ENCODE measurements at regions not wholly inside any gene's neighbourhood (a gene's known extent, or its start where the extent isn't known, plus 50 kb on each side); places are given as distances from the start of the nearest gene placed in this dataset.

DNA sequence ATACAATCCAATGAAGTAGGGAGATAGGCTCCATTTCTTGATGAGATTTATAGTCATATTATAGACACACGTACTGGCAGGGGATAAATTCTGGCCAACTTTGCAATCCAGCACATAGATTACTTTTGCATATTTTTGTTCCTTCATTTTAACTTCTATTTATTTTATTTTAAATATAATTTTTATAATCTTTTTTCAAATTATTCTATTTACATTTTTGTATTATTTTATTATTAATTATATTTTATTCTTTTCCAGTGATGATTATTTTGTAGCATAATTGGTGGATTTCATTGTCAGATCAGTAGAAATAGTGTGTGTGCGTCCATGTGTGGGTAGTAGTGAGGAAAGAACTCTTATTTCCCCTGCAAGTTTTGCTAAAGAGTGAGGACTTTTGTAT, 980.1 kb upstream of the TYRP1 start:
- Histone ChIP-seq H3K9me3 (replicated peaks; ENCODE audit: control insufficient read depth, insufficient read depth, low read length) (peaks cover 2% of the 10 kb centered on the region), H3K27ac (ENCODE audit: insufficient read depth, low read depth, low read length) (no peak overlapping the region), H3K36me3 (ENCODE audit: control insufficient read depth in 2 of 2, extremely low read depth in 1 of 2, insufficient read depth in 2 of 2, low read length in 2 of 2) (no peaks in the 10 kb centered on the region), H3K9ac (replicated peaks; ENCODE audit: extremely low read depth, insufficient read depth, low read length) (no peak overlapping the region), H2AFZ (ENCODE audit: low read depth, low read length) (no peak overlapping the region), H3K4me2 (ENCODE audit: insufficient read depth, low read length) (no peak overlapping the region), H3K4me1 (ENCODE audit: control insufficient read depth, extremely low read depth, insufficient read depth, low read length) (no peaks in the 10 kb centered on the region), H3K27me3 (ENCODE audit: control insufficient read depth in 2 of 2, insufficient read depth in 2 of 2, low read length in 2 of 2) (no peaks in the 10 kb centered on the region), H3K9me1 (replicated peaks; ENCODE audit: control insufficient read depth, extremely low read depth, insufficient read depth, low read length) (no peaks in the 10 kb centered on the region), H3K79me2 (ENCODE audit: control insufficient read depth, insufficient read depth, low read length) (no peaks in the 10 kb centered on the region), H4K20me1 (replicated peaks; ENCODE audit: control insufficient read depth, extremely low read depth, insufficient read depth, low read length) (no peaks in the 10 kb centered on the region), H3K4me3 (replicated peaks in 1 of 3; ENCODE audit: insufficient read depth in 1 of 3, low read depth in 1 of 3, low read length in 3 of 3) (no peak overlapping the region)
- dilution Hi-C loops (cut with MboI; ENCODE audit: extremely low pct_ligation_motif_present, low sequenced_read_pairs): no loop called here
- FAIRE-seq (no peak), DNase-seq (ENCODE audit: low read depth, low spot score) (no peak)
- intact Hi-C loops (cut with micrococcal nuclease): no loop called here
- no TSS peak for BruUV-seq (replicated peaks)
- TF ChIP-seq POLR2AphosphoS5 (IDR thresholded peaks at IDR 0.05; ENCODE audit: insufficient read depth, low read depth, low read length): no peak
- TF ChIP-seq FOS (IDR thresholded peaks at IDR 0.05; ENCODE audit: borderline replicate concordance, insufficient read depth, low read length): no peak
- TF ChIP-seq GATA2 (IDR thresholded peaks at IDR 0.05; ENCODE audit: insufficient read depth, insufficient read length, low read depth, low read length): no peak
- no peak for TF ChIP-seq EZH2 (IDR thresholded peaks at IDR 0.05; ENCODE audit: borderline replicate concordance, low read depth, low read length, severe bottlenecking)
- no peak for TF ChIP-seq MYC (IDR thresholded peaks at IDR 0.05; ENCODE audit: low read depth, low read length)
- no peak for TF ChIP-seq JUN (IDR thresholded peaks at IDR 0.05; ENCODE audit: borderline replicate concordance, insufficient read depth, insufficient read length, low read depth)
- no peak for TF ChIP-seq POLR2A (IDR thresholded peaks at IDR 0.05; ENCODE audit: low read depth, low read length)
- TF ChIP-seq, protein P1, sequence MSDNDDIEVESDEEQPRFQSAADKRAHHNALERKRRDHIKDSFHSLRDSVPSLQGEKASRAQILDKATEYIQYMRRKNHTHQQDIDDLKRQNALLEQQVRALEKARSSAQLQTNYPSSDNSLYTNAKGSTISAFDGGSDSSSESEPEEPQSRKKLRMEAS (IDR thresholded peaks at IDR 0.05; ENCODE audit: insufficient read depth, insufficient read length): no peak
- TF ChIP-seq, protein P2, sequence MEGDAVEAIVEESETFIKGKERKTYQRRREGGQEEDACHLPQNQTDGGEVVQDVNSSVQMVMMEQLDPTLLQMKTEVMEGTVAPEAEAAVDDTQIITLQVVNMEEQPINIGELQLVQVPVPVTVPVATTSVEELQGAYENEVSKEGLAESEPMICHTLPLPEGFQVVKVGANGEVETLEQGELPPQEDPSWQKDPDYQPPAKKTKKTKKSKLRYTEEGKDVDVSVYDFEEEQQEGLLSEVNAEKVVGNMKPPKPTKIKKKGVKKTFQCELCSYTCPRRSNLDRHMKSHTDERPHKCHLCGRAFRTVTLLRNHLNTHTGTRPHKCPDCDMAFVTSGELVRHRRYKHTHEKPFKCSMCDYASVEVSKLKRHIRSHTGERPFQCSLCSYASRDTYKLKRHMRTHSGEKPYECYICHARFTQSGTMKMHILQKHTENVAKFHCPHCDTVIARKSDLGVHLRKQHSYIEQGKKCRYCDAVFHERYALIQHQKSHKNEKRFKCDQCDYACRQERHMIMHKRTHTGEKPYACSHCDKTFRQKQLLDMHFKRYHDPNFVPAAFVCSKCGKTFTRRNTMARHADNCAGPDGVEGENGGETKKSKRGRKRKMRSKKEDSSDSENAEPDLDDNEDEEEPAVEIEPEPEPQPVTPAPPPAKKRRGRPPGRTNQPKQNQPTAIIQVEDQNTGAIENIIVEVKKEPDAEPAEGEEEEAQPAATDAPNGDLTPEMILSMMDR (IDR thresholded peaks at IDR 0.05; ENCODE audit: extremely low read depth in 1 of 2, insufficient read depth in 1 of 2, low read depth in 1 of 2, low read length in 2 of 2): no peak
- POLR2A ChIA-PET: no interaction called here
- CTCF ChIA-PET: no interaction called here
